Activated CD4-positive, CD25-positive, alpha-beta regulatory T cell treated with anti-CD3 and anti-CD28 coated beads, Interleukin-2, amount 50 U/mL, for 24 hours (primary cell): ENCODE measurements at regions not wholly inside any gene's neighbourhood (a gene's known extent, or its start where the extent isn't known, plus 50 kb on each side); places are given as distances from the start of the nearest gene placed in this dataset.

Experiments used
- ATAC-seq, 2 donors: fragments of 150-1000 bp; cut with Tn5 transposase; one replicate each; pipeline ENCODE4 v1.10.0; 2021; ENCODE audit warnings: mild to moderate bottlenecking in 1 of 2, moderate library complexity in 1 of 2

DNA sequence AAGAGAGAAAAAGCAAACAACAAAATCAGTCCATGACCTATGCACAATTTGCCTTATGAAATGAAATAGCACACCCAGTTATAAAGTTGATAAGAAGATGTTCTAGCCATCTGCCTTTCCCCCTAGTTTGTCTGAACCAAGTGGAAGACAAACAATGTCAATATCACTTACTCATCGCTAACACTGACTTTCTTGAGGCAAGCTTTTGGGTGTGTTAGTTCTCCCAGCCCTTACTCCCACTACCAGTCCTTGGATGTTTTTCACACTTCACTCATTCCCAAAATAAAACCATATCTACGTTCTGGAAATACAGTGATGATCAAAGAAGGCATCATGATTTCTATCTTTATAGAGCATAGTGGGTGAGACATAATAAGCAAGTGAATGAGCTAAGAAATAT, 393.8 kb downstream of the PCDH20 start:
- ATAC-seq, result no peak

DNA sequence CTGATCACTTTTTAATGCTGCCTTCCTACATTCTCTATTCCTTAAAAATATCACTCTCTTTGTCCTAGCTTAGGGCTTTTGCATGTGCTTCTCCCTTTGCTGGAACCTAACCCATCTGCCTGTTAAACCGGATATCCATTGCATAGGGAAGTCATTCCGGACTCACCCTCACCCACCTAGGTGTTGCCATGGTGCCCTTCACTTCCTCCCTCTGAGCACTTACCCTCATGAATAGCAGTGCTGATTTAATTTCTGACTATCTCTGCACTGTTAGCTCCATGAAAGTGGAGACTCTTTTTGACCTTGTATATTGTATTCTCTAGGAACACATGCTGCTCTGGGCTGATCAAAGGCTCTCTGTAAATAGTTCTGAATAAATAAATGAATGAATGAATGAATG, 401.9 kb downstream of the PCDH20 start:
- no peak for ATAC-seq

GRCh38 chr13:61010358-61010757, 405.3 kb downstream of the PCDH20 start:
- no peak for ATAC-seq

DNA sequence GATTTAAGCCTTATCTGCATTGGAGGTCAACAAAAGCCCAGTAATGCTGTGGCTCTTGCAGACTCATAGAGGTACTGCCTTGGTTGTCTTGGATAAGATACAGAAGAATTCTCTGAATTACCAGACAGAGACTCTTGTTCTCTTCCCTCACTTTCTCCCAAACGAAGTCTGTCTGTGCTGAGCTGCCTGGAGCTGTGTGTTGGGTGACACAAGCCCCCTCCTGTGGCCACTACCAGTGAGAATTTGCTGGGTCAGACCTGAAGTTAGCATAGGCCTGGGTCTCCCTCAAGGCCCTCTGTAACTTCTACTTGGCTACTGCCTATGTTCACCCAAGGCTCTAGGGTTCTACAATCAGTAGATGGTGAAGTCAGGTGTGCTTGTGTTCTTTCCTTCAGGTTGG, 413.0 kb downstream of the PCDH20 start:
- ATAC-seq, result no peak

DNA sequence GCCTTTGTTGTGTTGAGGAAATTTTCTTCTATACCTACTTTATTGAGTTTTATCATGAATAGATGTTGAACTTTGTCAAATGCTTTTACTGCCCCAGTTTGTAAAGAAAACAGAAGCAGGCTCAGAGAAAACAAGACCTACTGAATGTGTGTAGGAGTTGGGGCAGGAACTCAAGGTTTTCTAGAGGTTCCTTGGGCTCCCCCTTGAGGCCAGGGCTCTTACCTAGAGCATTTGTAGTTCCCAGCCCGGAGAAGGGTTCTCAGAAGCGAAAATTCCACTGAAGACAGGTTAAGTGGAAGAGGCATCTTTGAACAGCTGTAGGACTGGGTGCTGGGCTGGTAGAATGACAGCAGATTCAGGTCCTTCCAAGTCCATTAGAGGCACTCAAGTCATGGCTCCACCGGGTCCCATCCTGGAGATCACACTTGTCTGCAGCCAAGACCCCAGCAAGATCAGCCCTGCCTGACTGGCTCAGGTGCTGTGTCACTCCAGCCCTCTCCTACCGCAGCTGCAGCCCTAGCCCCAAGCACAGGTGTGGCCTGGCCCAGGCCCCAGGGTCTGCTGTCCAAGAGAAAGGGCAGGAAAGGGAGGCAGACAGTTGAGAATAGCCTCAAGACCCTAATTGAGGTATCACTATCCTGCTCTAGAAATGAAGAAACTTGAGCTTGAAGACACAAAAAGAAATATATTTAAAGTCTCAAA, 425.5 kb downstream of the PCDH20 start:
- no peak for ATAC-seq

- ATAC-seq, result no peak
Measured at GRCh38 chr13:60986301-60986700, 429.3 kb downstream of the PCDH20 start.

DNA sequence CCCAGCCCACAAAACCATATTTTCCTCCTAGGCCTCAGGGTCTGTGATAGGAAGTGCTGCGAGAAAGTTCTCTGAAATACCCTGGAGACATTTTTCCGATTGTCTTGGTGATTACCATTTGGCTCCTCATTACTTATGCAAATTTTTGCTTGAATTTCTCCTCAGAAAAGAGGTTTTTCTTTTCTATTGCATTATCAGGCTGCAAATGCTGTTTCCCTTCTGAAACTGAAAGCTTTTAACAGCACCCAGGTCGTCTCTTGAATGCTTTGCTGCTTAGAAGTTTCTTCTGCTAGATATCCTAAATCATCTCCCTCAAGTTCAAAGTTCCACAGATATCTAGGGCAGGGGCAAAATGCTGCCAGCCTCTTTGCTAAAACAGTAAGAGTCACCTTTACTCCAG, 434.2 kb downstream of the PCDH20 start:
- ATAC-seq, result no peak

GRCh38 chr13:60976367-60976766, 439.3 kb downstream of the PCDH20 start:
- no peak for ATAC-seq

- no peak for ATAC-seq
Measured at GRCh38 chr13:60974296-60974695, 441.4 kb downstream of the PCDH20 start.

DNA sequence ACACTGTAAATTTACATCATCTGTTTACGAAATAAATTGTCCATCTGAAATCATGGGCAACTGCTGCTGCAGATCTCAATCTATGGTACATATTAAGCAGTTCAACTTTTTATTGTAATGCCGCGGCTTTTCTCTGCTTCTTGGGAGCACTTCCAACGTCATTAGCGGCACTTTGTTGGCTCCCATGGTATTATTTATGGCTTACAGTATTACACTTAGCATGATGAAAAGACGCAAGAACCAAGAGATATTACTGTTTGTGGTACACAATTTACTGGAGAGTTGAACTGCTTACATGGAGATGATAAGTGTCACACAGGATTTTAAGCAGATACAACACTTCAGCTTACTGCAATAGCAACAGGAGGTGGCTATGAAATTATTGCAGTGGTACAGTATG, 442.1 kb downstream of the PCDH20 start:
- ATAC-seq, result no peak

- ATAC-seq, result no peak
Measured at GRCh38 chr13:60970736-60971135, 444.9 kb downstream of the PCDH20 start.

- no peak for ATAC-seq
Measured at GRCh38 chr13:60969656-60970055, 446.0 kb downstream of the PCDH20 start.

- ATAC-seq, result no peak
Measured at GRCh38 chr13:60959427-60959826, 456.2 kb downstream of the PCDH20 start.

GRCh38 chr13:60957816-60958215, 457.8 kb downstream of the PCDH20 start:
- no peak for ATAC-seq

GRCh38 chr13:60945396-60945795, 470.3 kb downstream of the PCDH20 start:
- ATAC-seq, result no peak

DNA sequence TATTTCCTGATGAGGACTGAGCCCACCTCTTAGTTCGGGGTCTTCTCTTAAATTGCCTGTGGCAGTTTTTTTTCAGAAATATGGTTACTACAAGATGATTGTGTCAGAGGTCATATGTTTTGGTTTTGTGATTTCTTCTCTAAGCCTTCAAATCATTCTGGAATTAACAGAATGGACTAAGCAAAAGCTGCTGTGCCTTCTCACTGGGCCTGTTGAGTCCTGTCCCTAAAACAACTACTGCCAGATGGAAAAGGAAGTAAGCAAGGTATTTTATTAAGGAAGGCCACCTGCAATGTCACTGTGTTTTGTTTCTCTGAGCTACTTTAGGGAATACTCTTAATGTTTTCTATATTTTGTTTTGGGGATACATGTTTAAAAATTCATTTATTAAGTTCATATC, 470.8 kb downstream of the PCDH20 start:
- ATAC-seq, result no peak

GRCh38 chr13:60944016-60944415, 471.6 kb downstream of the PCDH20 start:
- no peak for ATAC-seq

DNA sequence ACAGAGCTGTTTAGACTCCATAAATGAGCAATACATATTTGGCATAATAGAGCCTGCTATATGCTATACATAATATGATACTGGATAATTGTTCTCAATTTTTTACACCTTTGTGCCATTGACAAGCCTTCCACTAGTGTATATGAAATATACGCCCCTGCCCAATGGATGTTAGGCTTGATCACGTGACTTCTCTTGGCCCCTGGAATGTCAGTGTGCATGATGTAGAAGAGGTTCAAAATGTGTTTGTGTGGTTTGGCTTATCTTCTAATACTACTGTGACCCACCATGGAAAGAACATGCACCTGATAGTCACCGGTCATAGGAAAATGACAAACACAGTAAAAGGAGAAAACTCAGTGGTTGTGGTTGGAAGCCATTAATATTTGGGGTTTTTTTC, 479.4 kb downstream of the PCDH20 start:
- no peak for ATAC-seq

GRCh38 chr13:60933638-60934037, 482.0 kb downstream of the PCDH20 start:
- no peak for ATAC-seq

- ATAC-seq, result no peak
Measured at GRCh38 chr13:60931858-60932546, 483.6 kb downstream of the PCDH20 start.

DNA sequence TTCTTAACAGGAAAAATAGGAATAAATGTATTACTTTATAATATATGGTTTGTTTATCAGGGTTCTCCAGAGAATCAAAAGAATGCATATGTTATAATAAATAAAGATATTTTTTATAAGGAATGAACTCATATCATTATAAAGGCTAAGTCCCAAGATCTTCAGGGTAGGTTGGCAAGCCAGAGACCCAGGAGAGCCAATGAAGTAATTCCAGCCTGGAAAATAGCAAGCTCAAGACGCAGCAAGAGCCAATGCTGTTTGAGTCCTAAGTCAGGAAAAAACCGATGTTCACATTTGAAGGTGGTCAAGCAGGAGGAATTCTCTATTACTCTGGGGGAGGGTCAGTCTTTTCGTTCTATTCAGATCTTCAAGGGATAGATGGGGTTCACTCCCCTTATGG, 490.0 kb downstream of the PCDH20 start:
- ATAC-seq, result no peak

DNA sequence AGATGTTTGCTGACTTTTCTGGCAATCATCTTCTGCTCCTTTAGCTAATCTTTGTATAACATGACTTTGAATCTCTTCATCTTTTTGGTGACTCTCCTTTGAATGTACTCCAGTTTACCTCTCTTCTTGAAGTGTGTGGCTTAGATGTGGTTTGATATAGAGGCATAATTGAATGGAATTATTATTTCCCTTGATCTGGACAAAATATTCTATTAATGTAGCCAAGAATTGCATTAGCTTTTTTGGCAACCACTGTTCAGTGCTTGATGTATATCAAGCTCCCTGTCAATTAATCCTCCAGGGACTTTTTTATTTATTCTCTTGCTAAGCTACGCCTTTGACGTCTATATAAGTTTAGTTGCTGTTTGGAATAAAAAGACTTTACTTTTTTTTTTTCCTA, 490.8 kb downstream of the PCDH20 start:
- no peak for ATAC-seq

DNA sequence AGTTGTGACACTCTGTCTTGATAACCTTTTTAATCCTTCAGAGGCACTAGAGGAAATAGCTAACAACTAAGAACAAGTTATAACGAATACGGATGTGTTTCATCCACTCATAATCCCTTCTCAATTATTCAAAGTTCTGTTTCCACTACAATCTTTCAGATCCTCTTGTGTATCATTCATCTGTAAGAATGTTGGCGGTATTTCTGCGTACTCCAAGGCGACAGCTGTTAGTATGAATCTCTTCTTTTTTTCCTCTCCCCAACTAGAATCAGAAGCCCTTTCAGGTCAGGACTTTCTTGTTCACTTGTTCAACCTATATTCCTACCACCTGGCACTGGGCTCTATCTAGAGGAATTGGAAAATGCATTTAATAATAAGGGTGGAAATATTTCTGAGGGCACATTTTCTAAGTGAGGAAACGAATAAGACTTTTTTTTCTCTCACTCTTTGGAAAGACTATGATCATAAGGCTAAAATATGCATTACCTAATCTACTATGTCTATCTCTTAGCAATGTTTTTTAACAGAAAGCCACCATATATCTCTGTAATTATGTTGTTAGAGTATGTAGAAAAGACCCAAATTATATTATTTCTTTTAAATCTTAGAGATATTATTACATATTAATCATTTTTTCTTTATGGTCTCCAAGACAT, 492.9 kb downstream of the PCDH20 start:
- ATAC-seq, result no peak

GRCh38 chr13:60893801-60894200, 496.8 kb downstream of the TDRD3 start:
- no peak for ATAC-seq
